HG03095 (cell line): ENCODE measurements at regions not wholly inside any gene's neighbourhood (a gene's known extent, or its start where the extent isn't known, plus 50 kb on each side); places are given as distances from the start of the nearest gene placed in this dataset.

Experiments used
- ATAC-seq: cut with Tn5 transposase; IDR thresholded peaks from one replicate; pipeline ENCODE4 v1.9.1; 2021; ENCODE audit warnings: moderate library complexity; ENCODE audit not compliant: unreplicated experiment

- no peak for ATAC-seq
Measured at GRCh38 chr19:34305221-34306083, 51.1 kb downstream of the GARRE1 start.

- ATAC-seq = no peak
Measured at GRCh38 chr19:34306213-34306661, 51.9 kb downstream of the GARRE1 start.

- ATAC-seq = no peak
Measured at GRCh38 chr19:34306824-34307223, 52.5 kb downstream of the GARRE1 start.

GRCh38 chr19:34308381-34309367 lies 54.3 kb downstream of the GARRE1 start:
- ATAC-seq = no peak

GRCh38 chr19:34309368-34310138 lies 55.2 kb downstream of the GARRE1 start:
- no peak for ATAC-seq

GRCh38 chr19:34310494-34310981 lies 54.5 kb upstream of the GPI start:
- no peak for ATAC-seq

GRCh38 chr19:34313188-34313587 lies 51.8 kb upstream of the GPI start:
- no peak for ATAC-seq

GRCh38 chr19:34314437-34315313 lies 50.3 kb upstream of the GPI start:
- peak; percentile 73 for ATAC-seq
